NCI-H187 treated with DMSO at 0.1 percent for 48 hours (cell line): ENCODE measurements at regions not wholly inside any gene's neighbourhood (a gene's known extent, or its start where the extent isn't known, plus 50 kb on each side); places are given as distances from the start of the nearest gene placed in this dataset.
"Not testable (repeated sequence)": the region's sequence is repeated elsewhere in the genome, so short reads cannot be mapped to it uniquely, and the experiment has no call there.

Experiments
- DNase-seq: peaks from one replicate; lab custom pipeline; 2025; lab: John Stamatoyannopoulos, UW

DNA sequence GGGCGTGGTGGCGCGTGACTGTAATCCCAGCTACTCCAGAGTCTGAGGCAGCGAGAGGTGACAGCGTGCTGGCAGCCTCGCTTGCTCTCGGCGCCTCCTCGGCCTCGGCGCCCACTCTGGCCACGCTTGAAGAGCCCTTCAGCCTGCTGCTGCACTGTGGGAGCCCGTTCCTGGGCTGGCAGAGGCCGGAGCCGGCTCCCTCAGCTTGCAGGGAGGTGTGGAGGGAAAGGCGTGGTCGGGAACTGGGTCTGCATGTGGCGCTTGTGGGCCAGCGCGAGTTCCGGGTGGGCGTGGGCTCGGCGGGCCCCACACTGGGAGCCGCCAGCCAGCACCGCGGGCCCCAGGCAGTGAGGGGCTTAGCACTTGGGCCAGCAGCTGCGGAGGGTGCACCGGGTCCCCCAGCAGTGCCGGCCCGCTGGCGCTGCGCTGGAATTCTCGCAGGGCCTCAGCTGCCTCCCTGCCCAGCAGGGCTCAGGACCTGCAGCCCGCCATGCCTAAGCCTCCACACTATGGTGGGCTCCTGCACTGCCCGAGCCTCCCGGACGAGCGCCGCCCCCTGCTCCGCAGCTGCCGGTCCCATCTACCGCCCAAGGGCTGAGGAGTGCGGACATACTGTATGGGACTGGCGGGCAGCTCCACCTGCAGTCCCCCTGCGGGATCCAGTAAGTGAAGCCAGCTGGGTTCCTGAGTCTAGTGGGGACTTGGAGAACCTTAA lies 1093.3 kb upstream of the CDH8 start:
- DNase-seq: no peak

- not testable (repeated sequence) for DNase-seq
These were observed 1083.7 kb upstream of the CDH8 start for GRCh38 chr16:63119905-63120304.

- DNase-seq: no peak
These were observed 1063.8 kb upstream of the CDH8 start for GRCh38 chr16:63100082-63100481.

DNA sequence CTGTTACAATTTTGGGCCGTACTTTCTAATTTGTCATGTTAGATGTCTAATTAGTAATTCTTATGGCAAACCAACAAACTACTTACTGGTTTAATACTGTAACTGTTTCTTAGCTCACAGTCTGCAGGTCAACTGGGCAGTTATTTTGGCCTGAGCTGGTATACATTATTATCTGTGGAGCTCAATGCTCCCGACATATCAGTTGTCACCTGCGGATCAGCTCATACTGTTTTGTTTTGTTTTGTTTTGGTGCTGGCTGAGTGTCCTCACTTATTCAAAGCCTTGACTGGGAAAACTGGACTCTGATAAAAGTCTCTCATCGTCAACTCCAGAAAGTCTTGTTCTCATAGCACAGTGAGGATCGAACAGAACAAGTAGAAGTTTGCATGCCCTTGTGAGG lies 1060.6 kb upstream of the CDH8 start:
- no peak for DNase-seq

GRCh38 chr16:63092736-63093135 lies 1056.5 kb upstream of the CDH8 start:
- no peak for DNase-seq

DNA sequence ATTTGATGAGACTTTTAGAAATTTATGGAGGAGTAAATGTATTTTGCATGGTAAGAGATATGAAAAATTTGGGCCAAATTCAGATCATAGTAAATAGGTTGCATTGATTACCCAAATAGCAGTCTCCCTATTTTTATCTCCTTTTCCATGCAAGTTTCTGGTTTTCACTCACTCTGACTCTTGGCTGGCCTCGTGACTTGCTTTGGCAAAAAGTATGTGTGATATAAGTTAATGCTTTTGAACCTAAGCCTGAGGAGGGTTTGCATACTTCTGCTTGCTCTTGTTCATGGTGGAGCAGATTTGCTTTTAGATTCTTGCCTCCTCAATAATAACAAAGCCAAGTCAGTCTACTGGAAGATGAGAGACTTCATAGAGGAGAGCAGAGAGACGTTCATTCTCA lies 1045.9 kb upstream of the CDH8 start:
- DNase-seq: no peak

GRCh38 chr16:63080746-63081145 lies 1044.5 kb upstream of the CDH8 start:
- DNase-seq: no peak

DNA sequence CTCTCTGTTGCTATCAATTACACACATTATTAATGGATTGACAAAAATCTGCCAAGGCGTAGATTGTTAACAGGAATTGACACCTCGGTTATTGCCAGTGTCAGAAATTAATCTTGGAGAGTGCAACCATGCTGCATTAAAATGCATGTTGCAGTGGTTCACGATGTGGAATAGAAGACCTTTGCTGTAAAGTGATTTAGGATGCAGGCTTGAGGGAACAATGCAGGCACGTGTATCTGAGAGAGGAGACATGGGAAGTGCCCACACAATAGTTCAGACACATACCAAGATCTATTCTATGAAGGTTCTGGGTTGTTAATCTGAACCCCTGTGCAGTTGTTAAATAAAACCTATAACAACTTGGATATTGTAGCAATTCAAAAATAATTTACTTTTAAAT lies 1032.8 kb upstream of the CDH8 start:
- no peak for DNase-seq

DNA sequence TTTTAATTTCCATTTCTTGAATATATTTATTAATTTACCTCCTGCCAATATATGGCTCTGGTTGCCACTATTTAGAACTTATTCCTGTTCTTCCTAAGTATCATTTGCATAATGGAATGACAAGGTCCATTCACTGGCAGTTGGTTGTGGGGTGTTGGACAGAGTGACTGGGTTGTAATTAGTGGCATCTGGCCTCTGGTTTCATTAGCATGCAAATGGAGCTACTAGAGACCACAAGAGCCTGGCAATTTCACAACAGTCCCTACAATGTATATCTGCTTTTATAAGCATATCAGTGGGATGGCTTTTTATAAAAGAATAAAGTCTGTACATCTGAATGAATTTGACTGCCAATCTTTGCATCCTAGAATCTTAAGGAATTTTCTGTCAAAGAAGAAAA lies 1030.9 kb upstream of the CDH8 start:
- no peak for DNase-seq

DNA sequence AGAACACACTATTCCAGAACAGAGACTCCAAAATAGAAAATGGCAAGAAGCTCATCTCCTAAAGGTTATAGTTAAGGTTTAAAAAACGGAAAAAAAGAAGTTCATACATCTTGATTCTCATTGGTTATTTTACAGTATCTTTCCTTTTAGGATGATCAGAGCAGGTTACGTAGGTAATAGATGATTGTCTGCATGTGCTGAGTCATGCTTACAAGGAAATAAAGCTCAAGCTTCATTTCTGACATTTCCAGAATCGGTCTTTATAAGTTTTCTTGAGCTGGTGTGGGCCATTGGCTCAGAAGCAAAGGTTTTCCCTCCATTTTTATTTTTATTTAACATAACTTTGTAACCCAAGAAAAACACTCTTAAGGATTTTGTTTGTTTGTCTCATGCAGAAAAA lies 1030.3 kb upstream of the CDH8 start:
- DNase-seq: no peak

- DNase-seq: no peak
These were observed 1025.1 kb upstream of the CDH8 start for GRCh38 chr16:63061319-63061718.

GRCh38 chr16:63059676-63060075 lies 1023.4 kb upstream of the CDH8 start:
- no peak for DNase-seq

DNA sequence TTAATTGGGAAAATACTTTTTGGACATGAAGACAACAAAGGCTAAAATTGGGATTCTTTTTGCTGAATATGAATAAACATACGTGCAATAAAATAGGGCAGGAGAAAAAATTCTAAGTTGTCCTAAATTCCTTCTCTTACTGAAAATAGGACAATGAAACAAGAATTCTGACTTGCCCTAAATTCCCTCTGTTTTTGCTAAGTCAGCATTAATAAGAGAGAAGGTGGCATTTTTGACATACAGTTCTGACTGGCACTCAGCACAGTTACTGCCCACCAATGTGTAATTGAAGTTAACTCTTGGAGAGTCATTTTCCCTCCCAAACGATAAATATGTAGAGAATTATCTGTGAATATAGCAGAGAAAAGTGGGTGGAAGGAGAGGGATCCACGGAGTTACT lies 1021.1 kb upstream of the CDH8 start:
- DNase-seq: no peak

DNA sequence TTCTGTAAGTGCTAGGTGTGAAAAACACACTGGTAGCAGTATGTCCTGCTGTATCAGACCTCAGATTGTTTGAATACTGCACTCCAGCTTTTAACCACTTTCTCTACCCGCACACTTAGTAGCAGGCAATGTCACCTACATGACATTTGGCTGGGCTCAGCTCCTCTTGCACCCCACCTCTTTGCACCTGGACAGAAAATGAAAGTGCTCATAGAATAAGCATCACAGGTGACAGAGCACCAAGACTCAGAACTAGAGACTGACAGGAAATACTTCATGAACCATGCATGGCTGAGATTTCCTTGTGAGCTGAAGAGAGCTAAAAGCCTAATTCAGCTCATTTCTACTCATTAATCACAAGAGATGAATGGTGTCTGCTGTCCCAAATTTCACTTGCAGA lies 1014.2 kb upstream of the CDH8 start:
- no peak for DNase-seq

DNA sequence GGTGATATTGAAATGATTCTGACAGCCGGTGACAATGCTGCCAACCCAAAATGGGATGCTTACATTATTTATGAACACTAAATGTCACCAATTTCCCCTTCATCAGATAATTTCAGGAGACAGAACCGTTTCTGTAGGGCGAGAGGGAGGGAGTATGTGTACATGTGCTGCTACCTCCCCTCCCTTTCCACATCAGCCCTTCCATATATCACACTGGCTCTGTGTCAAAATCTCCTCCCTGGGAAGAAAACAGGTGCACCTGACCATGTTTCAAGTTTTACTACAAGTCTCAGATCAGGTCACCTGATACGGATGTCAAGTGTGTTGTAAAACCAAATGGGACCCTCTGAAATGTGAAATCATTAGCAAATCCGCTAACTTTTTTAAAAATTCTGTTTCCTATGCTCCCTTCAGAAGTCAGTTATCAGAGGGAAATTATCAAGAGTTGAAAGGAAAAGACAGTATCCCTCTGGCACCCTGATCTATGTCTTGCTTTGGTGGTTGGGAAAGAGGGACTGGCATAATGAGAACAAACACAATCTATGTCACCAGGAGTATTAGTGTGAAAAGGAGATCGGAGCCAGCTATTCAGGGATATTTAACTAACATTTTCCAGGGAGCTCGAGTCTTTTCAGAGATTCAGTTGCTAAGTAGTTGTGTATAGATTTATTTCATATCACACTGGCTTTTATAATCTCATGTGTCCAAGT lies 1002.3 kb upstream of the CDH8 start:
- DNase-seq: no peak

GRCh38 chr16:63037761-63038396 lies 1001.6 kb upstream of the CDH8 start:
- no peak for DNase-seq

- DNase-seq: no peak
These were observed 982.5 kb upstream of the CDH8 start for GRCh38 chr16:63018581-63019223.

DNA sequence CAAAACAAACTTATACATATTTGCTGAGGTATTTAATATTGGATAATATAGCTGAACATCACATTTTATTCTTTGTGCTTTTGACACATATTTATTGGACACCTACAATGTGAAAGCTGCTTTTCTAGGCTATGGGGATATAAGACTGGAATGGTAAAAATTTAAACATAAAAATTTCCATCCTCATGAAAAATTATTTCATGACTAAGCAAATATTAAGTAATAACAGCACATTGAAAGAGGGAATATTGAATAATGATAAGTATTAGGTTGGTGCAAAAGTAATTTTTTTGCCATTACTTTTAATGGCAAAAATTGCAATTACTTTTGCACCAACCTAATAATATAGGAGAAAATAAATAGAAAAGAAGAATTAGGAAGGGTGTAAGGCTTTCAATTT lies 972.5 kb upstream of the CDH8 start:
- no peak for DNase-seq

DNA sequence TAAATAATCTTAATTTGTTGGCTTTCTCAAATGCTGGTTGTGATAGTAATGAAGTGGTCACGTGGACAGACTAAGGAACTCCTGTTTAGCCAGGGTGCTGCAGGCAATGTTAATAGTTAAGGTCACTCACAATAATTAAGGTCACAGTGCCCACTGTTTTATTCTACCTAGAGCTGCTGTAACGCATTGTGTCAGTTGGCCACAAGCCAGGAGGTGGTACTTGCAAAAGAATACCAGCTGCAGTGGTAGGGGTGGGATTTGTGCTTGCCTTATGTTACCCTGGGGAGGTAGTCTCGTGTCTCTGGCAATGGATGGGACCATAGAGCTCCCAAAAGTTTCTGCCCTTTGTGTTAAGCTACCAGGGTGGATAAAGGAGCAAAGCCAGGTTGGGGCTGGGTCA lies 969.1 kb upstream of the CDH8 start:
- no peak for DNase-seq

GRCh38 chr16:62989480-62989879 lies 953.2 kb upstream of the CDH8 start:
- DNase-seq: no peak

- no peak for DNase-seq
These were observed 949.5 kb upstream of the CDH8 start for GRCh38 chr16:62985722-62986121.

- DNase-seq: no peak
These were observed 942.2 kb upstream of the CDH8 start for GRCh38 chr16:62978451-62978850.

- no peak for DNase-seq
These were observed 941.6 kb upstream of the CDH8 start for GRCh38 chr16:62977876-62978275.
